H9 (cell line): ENCODE measurements at regions not wholly inside any gene's neighbourhood (a gene's known extent, or its start where the extent isn't known, plus 50 kb on each side); places are given as distances from the start of the nearest gene placed in this dataset.

Experiments
- DNase-seq: peaks from one replicate; pipeline ENCODE4 v3.0.0-alpha.2; 2017
- H2AFZ ChIP-seq: one replicate; pipeline ENCODE4 v1.6.1; 2013; ENCODE audit warnings: mild to moderate bottlenecking, low read length, control low read depth, moderate library complexity
- H2AK5ac ChIP-seq: 2 replicates; pipeline ENCODE4 v1.6.1; 2013; ENCODE audit warnings: low read length, control low read depth, mixed read lengths; ENCODE audit not compliant: insufficient read length
- H2BK120ac ChIP-seq: one replicate; pipeline ENCODE4 v1.6.1; 2013; ENCODE audit warnings: low read depth, mild to moderate bottlenecking, low read length, control low read depth, inconsistent platforms; ENCODE audit not compliant: poor library complexity, severe bottlenecking
- H2BK12ac ChIP-seq: 2 replicates; pipeline ENCODE4 v1.6.1; 2013; ENCODE audit warnings: low read length, control low read depth, mixed read lengths, low read depth; ENCODE audit not compliant: insufficient read length
- H2BK15ac ChIP-seq: 2 replicates; pipeline ENCODE4 v1.6.1; 2013; ENCODE audit warnings: low read depth, low read length, control low read depth
- H2BK20ac ChIP-seq: one replicate; pipeline ENCODE4 v1.6.1; 2013; ENCODE audit warnings: low read depth, mild to moderate bottlenecking, low read length, control low read depth, inconsistent platforms; ENCODE audit not compliant: poor library complexity, severe bottlenecking
- H2BK5ac ChIP-seq: 2 replicates; pipeline ENCODE4 v1.6.1; 2013; ENCODE audit warnings: low read length, control low read depth, mixed read lengths; ENCODE audit not compliant: insufficient read length
- H3K14ac ChIP-seq: 2 replicates; pipeline ENCODE4 v1.6.1; 2013; ENCODE audit warnings: low read length, control low read depth; ENCODE audit not compliant: insufficient read depth
- H3K18ac ChIP-seq: 2 replicates; pipeline ENCODE4 v1.6.1; 2013; ENCODE audit warnings: low read depth, mild to moderate bottlenecking, mixed read lengths, low read length, control low read depth; ENCODE audit not compliant: insufficient read length
- H3K23ac ChIP-seq: 2 replicates; pipeline ENCODE4 v1.6.1; 2013; ENCODE audit warnings: low read length, control low read depth, mixed read lengths, low read depth; ENCODE audit not compliant: insufficient read length
- H3K23me2 ChIP-seq: 2 replicates; pipeline ENCODE4 v1.6.1; 2013; ENCODE audit warnings: low read depth, mild to moderate bottlenecking, mixed read lengths, low read length, control low read depth; ENCODE audit not compliant: insufficient read length, poor library complexity, severe bottlenecking
- H3K27ac ChIP-seq: 2 replicates; pipeline ENCODE4 v1.5.1; 2013; ENCODE audit warnings: low read length, control low read depth, mixed read lengths, low read depth; ENCODE audit not compliant: insufficient read length
- H3K27me3 ChIP-seq: 2 replicates; pipeline ENCODE4 v1.6.1; 2013; ENCODE audit warnings: low read length, control low read depth, inconsistent platforms; ENCODE audit not compliant: insufficient read depth
- H3K4ac ChIP-seq: 2 replicates; pipeline ENCODE4 v1.6.1; 2013; ENCODE audit warnings: low read depth, mild to moderate bottlenecking, control low read depth, inconsistent platforms, low read length, moderate library complexity
- H3K4me1 ChIP-seq: 2 replicates; pipeline ENCODE4 v1.6.1; 2013; ENCODE audit warnings: low read length, control low read depth, inconsistent platforms; ENCODE audit not compliant: insufficient read depth
- H3K4me2 ChIP-seq: 2 replicates; pipeline ENCODE4 v1.6.1; 2013; ENCODE audit warnings: low read length, control low read depth, mixed read lengths; ENCODE audit not compliant: insufficient read length, insufficient read depth
- H3K56ac ChIP-seq: 2 replicates; pipeline ENCODE4 v1.6.1; 2013; ENCODE audit warnings: low read depth, mild to moderate bottlenecking, mixed read lengths, low read length, control low read depth; ENCODE audit not compliant: insufficient read length
- H3K79me1 ChIP-seq: 2 replicates; pipeline ENCODE4 v1.6.1; 2013; ENCODE audit warnings: low read depth, mild to moderate bottlenecking, moderate library complexity, low read length, control low read depth, inconsistent platforms; ENCODE audit not compliant: insufficient read depth, poor library complexity, severe bottlenecking
- H3K79me2 ChIP-seq: 2 replicates; pipeline ENCODE4 v1.6.1; 2013; ENCODE audit warnings: low read length, control low read depth, inconsistent platforms; ENCODE audit not compliant: insufficient read depth
- H3K9ac ChIP-seq: 2 replicates; pipeline ENCODE4 v1.6.1; 2013; ENCODE audit warnings: low read length, control low read depth, mixed read lengths; ENCODE audit not compliant: insufficient read length; ENCODE audit errors: extremely low read depth
- H3K9me3 ChIP-seq: one replicate; pipeline ENCODE4 v1.6.1; 2013; ENCODE audit warnings: low read depth, low read length, inconsistent platforms; ENCODE audit not compliant: control insufficient read depth
- H3T11ph ChIP-seq: one replicate; pipeline ENCODE4 v1.6.1; 2013; ENCODE audit warnings: mild to moderate bottlenecking, low read length, control low read depth, inconsistent platforms
- H4K20me1 ChIP-seq: one replicate; pipeline ENCODE4 v1.6.1; 2013; ENCODE audit not compliant: control insufficient read depth, insufficient read length, insufficient read depth
- H4K5ac ChIP-seq: 2 replicates; pipeline ENCODE4 v1.6.1; 2013; ENCODE audit warnings: low read depth, mild to moderate bottlenecking, mixed read lengths, low read length, control low read depth; ENCODE audit not compliant: insufficient read length
- H4K8ac ChIP-seq: replicated peaks from 2 replicates; pipeline ENCODE4 v1.6.1; 2013; ENCODE audit warnings: low read length, control low read depth, mixed read lengths, low read depth; ENCODE audit not compliant: insufficient read length
- H4K91ac ChIP-seq: 2 replicates; pipeline ENCODE4 v1.6.1; 2013; ENCODE audit warnings: low read depth, mild to moderate bottlenecking, moderate library complexity, mixed read lengths, low read length, control low read depth; ENCODE audit not compliant: insufficient read length
- H3K27ac Mint-ChIP-seq, 3 experiments: 2 replicates in 2 of 3; 3 replicates in 1 of 3; pipeline ENCODE4 v1.8.0; 2020 to 2021; ENCODE audit warnings: mixed read lengths in 3 of 3, mild to moderate bottlenecking in 1 of 3, moderate library complexity in 1 of 3
- H3K27me3 Mint-ChIP-seq: 2 replicates; pipeline ENCODE4 v1.8.0; 2021; ENCODE audit warnings: low read depth, mild to moderate bottlenecking, moderate library complexity, mixed read lengths
- H3K36me3 Mint-ChIP-seq, 3 experiments: 2 replicates in 2 of 3; 3 replicates in 1 of 3; pipeline ENCODE4 v1.8.0; 2020 to 2021; ENCODE audit warnings: low read depth in 3 of 3, mixed read lengths in 3 of 3; ENCODE audit not compliant: insufficient read depth in 1 of 3
- H3K4me1 Mint-ChIP-seq, 2 experiments: 2 replicates each; pipeline ENCODE4 v1.8.0; 2020; ENCODE audit warnings: mixed read lengths in 2 of 2
- H3K4me3 Mint-ChIP-seq, 2 experiments: 2 replicates in 1 of 2; 3 replicates in 1 of 2; pipeline ENCODE4 v1.8.0; 2020 to 2021; ENCODE audit warnings: mild to moderate bottlenecking in 2 of 2, mixed read lengths in 2 of 2, moderate library complexity in 1 of 2
- H3K9me3 Mint-ChIP-seq, 2 experiments: 2 replicates in 1 of 2; 3 replicates in 1 of 2; pipeline ENCODE4 v1.8.0; 2020; ENCODE audit warnings: mild to moderate bottlenecking in 2 of 2, mixed read lengths in 2 of 2, moderate library complexity in 1 of 2
- WGBS: extraction: QIAGEN DNeasy Blood & Tissue Kit; methylation state at CpG from one replicate; pipeline ENCODE4 v1.1.7; 2013; ENCODE audit warnings: missing lambda C conversion rate, low lambda C conversion rate, mixed read lengths; ENCODE audit not compliant: insufficient read length; ENCODE audit errors: extremely low coverage; 5-methylcytosine and 5-hydroxymethylcytosine counted together
- TF ChIP-seq, protein P1 (sequence below): fragments of 200-600 bp; sonication (generic); conservative IDR thresholded peaks from 3 replicates; pipeline ENCODE4 v1.8.0; 2021; ENCODE audit warnings: antibody characterized with exemption, mild to moderate bottlenecking

DNA sequence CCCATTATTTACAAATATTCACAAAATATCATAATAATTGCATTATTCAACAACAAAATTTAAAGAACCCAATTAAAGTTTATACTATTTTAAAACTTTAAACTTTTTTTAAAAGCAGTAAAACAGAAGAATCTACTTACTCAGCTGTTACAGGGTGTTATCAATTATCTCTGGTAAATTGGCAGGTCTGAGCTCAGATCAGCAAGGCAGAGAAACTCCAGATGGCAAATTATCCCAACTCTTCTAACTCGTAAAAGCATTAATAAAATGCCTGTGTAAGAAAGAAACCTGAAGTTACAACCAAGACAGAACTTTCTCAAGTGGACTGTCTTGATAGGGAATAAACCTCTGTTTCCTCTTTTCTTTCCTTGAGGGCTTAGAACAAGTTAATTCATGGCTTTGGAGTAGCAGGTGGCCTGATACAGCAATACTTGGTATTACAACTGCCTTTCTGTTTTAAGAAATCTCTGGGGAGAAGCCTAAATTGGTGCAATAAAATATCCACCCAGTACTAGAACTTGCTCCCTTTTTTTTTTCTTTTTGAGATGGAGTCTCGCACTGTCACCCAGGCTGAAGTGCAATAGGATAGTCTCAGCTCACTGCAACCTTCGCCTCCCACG is 275.3 kb upstream of the MKLN1 start:
- H3K79me2 ChIP-seq, result no peaks in the 10 kb centered on the region
- H3K27me3 Mint-ChIP-seq, result no peaks in the 10 kb centered on the region
- no peak overlapping the region for H4K5ac ChIP-seq
- H3K79me1 ChIP-seq, result no peaks in the 10 kb centered on the region
- no peak for DNase-seq
- H2AK5ac ChIP-seq, result no peak overlapping the region
- H4K8ac ChIP-seq, result no peak overlapping the region
- H2BK12ac ChIP-seq, result no peak overlapping the region
- H3K27me3 ChIP-seq, result no peaks in the 10 kb centered on the region
- H3K9ac ChIP-seq, result no peak overlapping the region
- peaks cover 3 to 5% of the 10 kb centered on the region in 2 experiments; a peak in 3 of 5 replicates for H3K9me3 Mint-ChIP-seq
- H3K4me1 Mint-ChIP-seq, result peaks cover 12 to 18% of the 10 kb centered on the region in 2 experiments
- H3K23ac ChIP-seq, result no peak overlapping the region
- H3K14ac ChIP-seq, result no peak overlapping the region
- no peaks in the 10 kb centered on the region for H3K4me1 ChIP-seq
- H3K23me2 ChIP-seq, result no peaks in the 10 kb centered on the region
- H4K20me1 ChIP-seq, result no peaks in the 10 kb centered on the region
- H3K9me3 ChIP-seq, result no peaks in the 10 kb centered on the region
- no peak overlapping the region for H3K27ac Mint-ChIP-seq
- H2AFZ ChIP-seq, result no peak overlapping the region
- no peak overlapping the region for H2BK20ac ChIP-seq
- H2BK15ac ChIP-seq, result no peak overlapping the region
- H3K4me2 ChIP-seq, result no peak overlapping the region
- no peak overlapping the region for H2BK120ac ChIP-seq
- H3K27ac ChIP-seq, result no peak overlapping the region
- H3K56ac ChIP-seq, result no peak overlapping the region
- H3T11ph ChIP-seq, result no peak overlapping the region
- H3K4ac ChIP-seq, result no peak overlapping the region
- WGBS, result no CpG with 5 or more reads among the region's 4 CpGs
- H3K18ac ChIP-seq, result no peak overlapping the region
- no peak overlapping the region for H3K4me3 Mint-ChIP-seq
- no peak overlapping the region for H4K91ac ChIP-seq
- H2BK5ac ChIP-seq, result no peak overlapping the region
- peaks cover 5 to 11% (median 10%) of the 10 kb centered on the region in 3 experiments for H3K36me3 Mint-ChIP-seq
- TF ChIP-seq, protein P1, sequence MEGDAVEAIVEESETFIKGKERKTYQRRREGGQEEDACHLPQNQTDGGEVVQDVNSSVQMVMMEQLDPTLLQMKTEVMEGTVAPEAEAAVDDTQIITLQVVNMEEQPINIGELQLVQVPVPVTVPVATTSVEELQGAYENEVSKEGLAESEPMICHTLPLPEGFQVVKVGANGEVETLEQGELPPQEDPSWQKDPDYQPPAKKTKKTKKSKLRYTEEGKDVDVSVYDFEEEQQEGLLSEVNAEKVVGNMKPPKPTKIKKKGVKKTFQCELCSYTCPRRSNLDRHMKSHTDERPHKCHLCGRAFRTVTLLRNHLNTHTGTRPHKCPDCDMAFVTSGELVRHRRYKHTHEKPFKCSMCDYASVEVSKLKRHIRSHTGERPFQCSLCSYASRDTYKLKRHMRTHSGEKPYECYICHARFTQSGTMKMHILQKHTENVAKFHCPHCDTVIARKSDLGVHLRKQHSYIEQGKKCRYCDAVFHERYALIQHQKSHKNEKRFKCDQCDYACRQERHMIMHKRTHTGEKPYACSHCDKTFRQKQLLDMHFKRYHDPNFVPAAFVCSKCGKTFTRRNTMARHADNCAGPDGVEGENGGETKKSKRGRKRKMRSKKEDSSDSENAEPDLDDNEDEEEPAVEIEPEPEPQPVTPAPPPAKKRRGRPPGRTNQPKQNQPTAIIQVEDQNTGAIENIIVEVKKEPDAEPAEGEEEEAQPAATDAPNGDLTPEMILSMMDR, result no peak
